OCI-LY7 (cell line): ENCODE measurements at regions not wholly inside any gene's neighbourhood (a gene's known extent, or its start where the extent isn't known, plus 50 kb on each side); places are given as distances from the start of the nearest gene placed in this dataset.

Experiments
- BruUV-seq: library from RNA; stranded (reverse); fragments of 400-500 nt; replicated peaks from 2 replicates; lab custom pipeline; 2021; lab: Mats Ljungman, UMichigan
- CTCF ChIA-PET: fragments of 300-600 bp; sonication (Branson Sonifier 250); formaldehyde crosslinking; loops from one replicate; lab custom pipeline; 2022; ENCODE audit warnings: antibody characterized with exemption; ENCODE audit not compliant: unreplicated experiment; lab: Charles Lee
- POLR2A ChIA-PET: fragments of 300-600 bp; sonication (Branson Sonifier 250); formaldehyde crosslinking; loops from one replicate; lab custom pipeline; 2022; ENCODE audit warnings: antibody characterized with exemption; lab: Charles Lee
- DNase-seq: peaks from one replicate; pipeline ENCODE4 v3.0.0-alpha.2; 2015; ENCODE audit warnings: low spot score
- H2AFZ ChIP-seq: fragments of 200-600 bp; sonication (generic), shearing (Covaris generic); 2 replicates; pipeline ENCODE4 v1.6.1; 2014; ENCODE audit warnings: mild to moderate bottlenecking, antibody characterized with exemption, low read length, moderate library complexity
- H3K27ac ChIP-seq: fragments of 200-600 bp; sonication (generic); 2 replicates; pipeline ENCODE4 v1.5.1; 2014; ENCODE audit warnings: mixed run types, low read depth, mild to moderate bottlenecking, moderate library complexity, low read length, inconsistent platforms; ENCODE audit not compliant: poor library complexity, severe bottlenecking
- H3K36me3 ChIP-seq: fragments of 200-600 bp; sonication (generic); 2 replicates; pipeline ENCODE4 v1.6.1; 2014; ENCODE audit warnings: mild to moderate bottlenecking, antibody characterized with exemption, low read length, moderate library complexity, mixed read lengths; ENCODE audit not compliant: insufficient read depth
- H3K4me1 ChIP-seq: fragments of 200-600 bp; sonication (generic); 2 replicates; pipeline ENCODE4 v1.5.1; 2014; ENCODE audit warnings: mild to moderate bottlenecking, low read length; ENCODE audit not compliant: insufficient read depth, poor library complexity, severe bottlenecking
- H3K4me2 ChIP-seq: fragments of 200-600 bp; sonication (generic); 2 replicates; pipeline ENCODE4 v1.6.1; 2014; ENCODE audit warnings: mild to moderate bottlenecking, low read length
- H3K4me3 ChIP-seq: fragments of 200-600 bp; sonication (generic); 2 replicates; pipeline ENCODE4 v1.5.1; 2014; ENCODE audit warnings: mild to moderate bottlenecking, low read depth, low read length; ENCODE audit not compliant: poor library complexity, severe bottlenecking
- H3K79me2 ChIP-seq: fragments of 200-600 bp; sonication (generic); 2 replicates; pipeline ENCODE4 v1.6.1; 2016; ENCODE audit warnings: low read depth, mild to moderate bottlenecking, low read length, moderate library complexity, mixed read lengths; ENCODE audit not compliant: insufficient read depth
- H3K9me2 ChIP-seq: fragments of 200-600 bp; sonication (generic); 2 replicates; pipeline ENCODE4 v1.6.1; 2016; ENCODE audit warnings: mild to moderate bottlenecking, low read length, mixed read lengths; ENCODE audit not compliant: insufficient read depth
- H3K9me3 ChIP-seq: fragments of 200-600 bp; sonication (generic); 2 replicates; pipeline ENCODE4 v1.6.1; 2014; ENCODE audit warnings: mild to moderate bottlenecking, mixed run types, low read length, mixed read lengths
- H4K20me1 ChIP-seq: fragments of 200-600 bp; sonication (generic); 2 replicates; pipeline ENCODE4 v1.6.1; 2014; ENCODE audit warnings: mild to moderate bottlenecking, antibody characterized with exemption, low read length, moderate library complexity, mixed read lengths; ENCODE audit not compliant: insufficient read depth
- CTCF ChIP-seq: fragments of 200-600 bp; sonication (generic); conservative IDR thresholded peaks from 2 replicates; pipeline ENCODE4 v1.5.1; 2014; ENCODE audit warnings: mild to moderate bottlenecking, antibody characterized with exemption, low read length, moderate library complexity, mixed read lengths
- EZH2phosphoT487 ChIP-seq: fragments of 200-600 bp; sonication (generic); IDR thresholded peaks from 2 replicates; pipeline ENCODE4 v1.6.1; 2018; ENCODE audit warnings: low read depth, borderline replicate concordance, mild to moderate bottlenecking, mixed run types, antibody characterized with exemption, low read length, moderate library complexity, mixed read lengths
- intact Hi-C: fragments of 100-400 bp; cut with micrococcal nuclease; formaldehyde crosslinking; loops from one replicate; pipeline ENCODE4 v1.10.0; 2022; ENCODE audit not compliant: unreplicated experiment

GRCh38 chr17:43333433-43333943, 65.3 kb upstream of the ARL4D start:
- no peaks in the 10 kb centered on the region; the same call in 1 of the 2 replicates for H4K20me1 ChIP-seq
- peak overlapping the region; percentile 29; the same call in 1 of the 2 replicates for H2AFZ ChIP-seq
- peaks cover 9% of the 10 kb centered on the region for H3K4me1 ChIP-seq
- H3K4me2 ChIP-seq: peak overlapping the region; percentile 70
- DNase-seq: no peak
- POLR2A ChIA-PET: interaction anchor here (0.7 to 0.8 kb wide), 2 partner anchors 28 to 35 kb away, joined by 3 read pairs; no protein-coding TSS in a partner anchor
- H3K79me2 ChIP-seq: no peaks in the 10 kb centered on the region
- BruUV-seq: no TSS peak
- no peak for TF ChIP-seq EZH2phosphoT487
- no peak for TF ChIP-seq CTCF
- no peaks in the 10 kb centered on the region for H3K36me3 ChIP-seq
- CTCF ChIA-PET: no interaction called here
- H3K27ac ChIP-seq: no peak overlapping the region
- no peaks in the 10 kb centered on the region for H3K9me2 ChIP-seq
- H3K9me3 ChIP-seq: no peaks in the 10 kb centered on the region
- intact Hi-C loops: loop anchor here (5.0 kb wide), 1 partner anchor 34 kb away; no protein-coding TSS in a partner anchor
- peak overlapping the region; percentile 48 for H3K4me3 ChIP-seq

GRCh38 chr17:43332230-43332629, 66.6 kb upstream of the ARL4D start:
- CTCF ChIA-PET: no interaction called here
- H4K20me1 ChIP-seq: no peaks in the 10 kb centered on the region; the same call in 1 of the 2 replicates
- no peak for TF ChIP-seq CTCF
- TF ChIP-seq EZH2phosphoT487: no peak
- no peaks in the 10 kb centered on the region for H3K9me2 ChIP-seq
- no peaks in the 10 kb centered on the region for H3K79me2 ChIP-seq
- H3K9me3 ChIP-seq: no peaks in the 10 kb centered on the region
- intact Hi-C loops: loop anchor here (5.0 kb wide), 1 partner anchor 35 kb away; no protein-coding TSS in a partner anchor
- no peak for DNase-seq
- H2AFZ ChIP-seq: no peak overlapping the region
- no peaks in the 10 kb centered on the region for H3K36me3 ChIP-seq
- H3K4me1 ChIP-seq: peaks cover 9% of the 10 kb centered on the region
- BruUV-seq: no TSS peak
- no peak overlapping the region for H3K4me2 ChIP-seq
- H3K4me3 ChIP-seq: no peak overlapping the region
- H3K27ac ChIP-seq: no peak overlapping the region
- POLR2A ChIA-PET: interaction anchor here (0.6 kb wide), 1 partner anchor 305 kb away, joined by 4 read pairs; no protein-coding TSS in a partner anchor
